ENCODE measurements at regions not wholly inside any gene's neighbourhood (a gene's known extent, or its start where the extent isn't known, plus 50 kb on each side); places are given as distances from the start of the nearest gene placed in this dataset.
"Not testable (repeated sequence)": the region's sequence is repeated elsewhere in the genome, so short reads cannot be mapped to it uniquely, and the experiment has no call there.

DNA sequence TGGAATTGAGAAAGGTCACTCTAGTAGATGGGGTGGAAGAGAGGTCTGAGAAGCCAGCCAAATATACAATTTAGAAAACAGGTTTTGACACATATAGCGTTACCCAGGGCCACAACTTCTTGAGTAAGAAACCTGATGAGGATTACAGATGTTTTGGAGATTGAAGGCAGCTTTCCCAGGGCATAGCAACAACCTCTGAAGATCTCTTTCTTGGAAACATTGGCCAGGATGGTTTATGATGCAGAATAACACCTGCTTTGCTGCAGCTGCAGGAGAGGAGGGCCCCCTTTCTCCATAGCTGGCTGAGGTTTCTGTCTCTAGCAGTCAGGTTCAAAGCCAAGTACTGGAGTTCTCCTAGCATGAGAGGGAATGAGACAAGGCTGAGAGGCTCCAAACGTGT lies 75.1 kb upstream of the NUP50 start:
- Mint-ChIP-seq H3K4me1 (peaks cover 5% of the 10 kb centered on the region), H3K4me3 (no peak overlapping the region), H3K9me3 (no peaks in the 10 kb centered on the region), H3K36me3 (ENCODE audit: low read depth) (no peaks in the 10 kb centered on the region), H3K27ac (no peak overlapping the region), H3K27me3 (peaks cover 17% of the 10 kb centered on the region)
- ATAC-seq (replicated peaks) = no peak

DNA sequence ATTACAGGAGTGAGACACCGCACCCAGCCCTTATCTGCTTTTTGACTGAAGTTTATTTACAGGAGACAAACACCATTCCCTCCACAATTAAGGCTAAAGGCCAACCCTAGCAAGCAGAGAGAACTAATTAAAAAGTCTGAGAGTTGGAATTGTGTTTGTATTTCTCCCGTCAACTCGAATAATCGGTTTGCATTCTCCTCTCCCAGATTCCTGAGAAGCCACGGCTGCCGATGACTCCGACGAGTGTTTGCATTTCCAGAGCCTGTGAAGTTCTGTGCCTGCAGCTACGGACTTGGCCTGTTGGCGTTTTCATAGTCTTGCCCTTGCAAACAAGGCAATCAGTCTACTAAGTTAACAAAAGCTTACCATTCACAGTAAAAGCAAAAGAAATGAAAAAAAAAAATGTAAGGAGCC lies 73.2 kb upstream of the NUP50 start:
- Mint-ChIP-seq H3K27ac (no peak overlapping the region), H3K36me3 (ENCODE audit: low read depth) (no peaks in the 10 kb centered on the region), H3K9me3 (no peaks in the 10 kb centered on the region), H3K4me1 (no peaks in the 10 kb centered on the region), H3K27me3 (peaks cover 11% of the 10 kb centered on the region), H3K4me3 (no peak overlapping the region)
- no peak for ATAC-seq (replicated peaks)

GRCh38 chr22:45091254-45091854 lies 72.4 kb upstream of the NUP50 start:
- no peak overlapping the region for H3K4me3 Mint-ChIP-seq
- H3K9me3 Mint-ChIP-seq = no peaks in the 10 kb centered on the region
- no peak overlapping the region for H3K27ac Mint-ChIP-seq
- peaks cover 12% of the 10 kb centered on the region for H3K27me3 Mint-ChIP-seq
- ATAC-seq (replicated peaks) = no peak
- H3K36me3 Mint-ChIP-seq (ENCODE audit: low read depth) = no peaks in the 10 kb centered on the region
- peaks cover 3% of the 10 kb centered on the region for H3K4me1 Mint-ChIP-seq

DNA sequence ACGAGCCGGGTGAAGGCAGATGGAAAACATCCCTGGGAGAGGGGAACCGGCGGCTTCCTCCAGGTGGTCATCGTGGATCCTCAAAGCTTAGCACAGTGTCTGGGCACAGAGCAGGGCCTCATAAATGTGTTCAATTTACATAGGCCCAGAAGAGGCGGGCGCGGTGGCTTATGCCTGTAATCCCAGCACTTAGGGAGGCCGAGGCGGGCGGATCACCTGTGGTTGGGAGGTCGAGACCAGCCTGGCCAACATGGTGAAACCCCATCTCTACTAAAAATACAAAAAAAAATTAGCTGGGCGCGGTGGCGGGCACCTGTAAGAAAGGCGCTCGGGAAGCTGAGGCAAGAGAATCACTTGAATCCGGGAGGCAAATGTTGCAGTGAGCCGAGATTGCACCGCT lies 71.8 kb upstream of the NUP50 start:
- not testable (repeated sequence) for H3K27ac Mint-ChIP-seq; H3K9me3 Mint-ChIP-seq; H3K4me3 Mint-ChIP-seq; H3K36me3 Mint-ChIP-seq (ENCODE audit: low read depth); ATAC-seq (replicated peaks); H3K4me1 Mint-ChIP-seq
- H3K27me3 Mint-ChIP-seq = peaks cover 13% of the 10 kb centered on the region

GRCh38 chr22:45092644-45093043 lies 71.1 kb upstream of the NUP50 start:
- H3K36me3 Mint-ChIP-seq (ENCODE audit: low read depth) = no peaks in the 10 kb centered on the region
- H3K4me1 Mint-ChIP-seq = peaks cover 5% of the 10 kb centered on the region
- no peak overlapping the region for H3K4me3 Mint-ChIP-seq
- no peak overlapping the region for H3K27ac Mint-ChIP-seq
- peaks cover 20% of the 10 kb centered on the region for H3K27me3 Mint-ChIP-seq
- no peaks in the 10 kb centered on the region for H3K9me3 Mint-ChIP-seq
- ATAC-seq (replicated peaks) = no peak

DNA sequence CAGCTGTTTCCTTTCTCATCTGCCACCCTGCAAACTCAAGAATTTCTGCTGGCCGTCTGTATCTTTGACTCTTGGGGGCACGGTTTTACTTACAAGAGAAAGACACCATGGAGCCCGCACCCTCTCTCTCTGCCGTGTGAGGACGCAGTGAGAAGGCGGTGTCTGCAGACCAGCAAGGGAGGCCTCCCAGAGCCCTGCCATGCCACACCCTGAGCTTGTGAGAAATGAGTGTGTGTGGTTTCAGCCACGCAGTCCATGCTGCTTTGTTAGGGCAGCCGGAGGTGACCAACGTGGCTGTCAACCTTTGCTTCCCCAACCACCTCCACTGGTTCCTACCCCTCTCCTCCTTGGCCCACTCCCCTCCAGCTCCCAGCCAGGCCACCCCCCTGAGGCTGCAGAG lies 70.1 kb upstream of the NUP50 start:
- Mint-ChIP-seq H3K4me1 (peaks cover 5% of the 10 kb centered on the region), H3K27me3 (peaks cover 20% of the 10 kb centered on the region), H3K27ac (no peak overlapping the region), H3K36me3 (ENCODE audit: low read depth) (no peaks in the 10 kb centered on the region), H3K4me3 (no peak overlapping the region), H3K9me3 (no peaks in the 10 kb centered on the region)
- no peak for ATAC-seq (replicated peaks)

GRCh38 chr22:45094081-45094720 lies 69.5 kb upstream of the NUP50 start:
- Mint-ChIP-seq H3K27ac (no peak overlapping the region), H3K4me3 (no peak overlapping the region), H3K4me1 (peaks cover 5% of the 10 kb centered on the region), H3K36me3 (ENCODE audit: low read depth) (no peaks in the 10 kb centered on the region), H3K9me3 (no peaks in the 10 kb centered on the region), H3K27me3 (peaks cover 20% of the 10 kb centered on the region)
- no peak for ATAC-seq (replicated peaks)

DNA sequence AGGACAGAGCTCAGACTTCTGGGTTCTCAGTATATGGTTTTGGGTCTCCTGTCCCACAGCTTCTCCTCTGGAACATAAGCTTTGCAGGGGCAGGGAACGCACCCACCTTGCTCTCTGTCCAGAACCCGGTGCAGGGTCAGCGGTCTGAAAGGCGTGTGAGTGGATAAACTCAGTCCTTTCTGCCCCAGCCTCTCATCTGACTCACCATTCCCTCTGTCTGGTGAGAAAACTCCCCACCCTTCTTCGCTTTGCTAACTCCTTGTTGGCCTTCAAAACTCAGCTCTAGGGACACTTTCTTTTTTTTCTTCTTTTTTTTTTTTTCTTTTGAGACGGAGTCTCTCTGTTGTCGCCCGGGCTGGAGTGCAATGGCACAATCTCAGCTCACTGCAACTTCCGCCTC lies 68.9 kb upstream of the NUP50 start:
- peaks cover 5% of the 10 kb centered on the region for H3K4me1 Mint-ChIP-seq
- H3K36me3 Mint-ChIP-seq (ENCODE audit: low read depth) = no peaks in the 10 kb centered on the region
- no peak for ATAC-seq (replicated peaks)

DNA sequence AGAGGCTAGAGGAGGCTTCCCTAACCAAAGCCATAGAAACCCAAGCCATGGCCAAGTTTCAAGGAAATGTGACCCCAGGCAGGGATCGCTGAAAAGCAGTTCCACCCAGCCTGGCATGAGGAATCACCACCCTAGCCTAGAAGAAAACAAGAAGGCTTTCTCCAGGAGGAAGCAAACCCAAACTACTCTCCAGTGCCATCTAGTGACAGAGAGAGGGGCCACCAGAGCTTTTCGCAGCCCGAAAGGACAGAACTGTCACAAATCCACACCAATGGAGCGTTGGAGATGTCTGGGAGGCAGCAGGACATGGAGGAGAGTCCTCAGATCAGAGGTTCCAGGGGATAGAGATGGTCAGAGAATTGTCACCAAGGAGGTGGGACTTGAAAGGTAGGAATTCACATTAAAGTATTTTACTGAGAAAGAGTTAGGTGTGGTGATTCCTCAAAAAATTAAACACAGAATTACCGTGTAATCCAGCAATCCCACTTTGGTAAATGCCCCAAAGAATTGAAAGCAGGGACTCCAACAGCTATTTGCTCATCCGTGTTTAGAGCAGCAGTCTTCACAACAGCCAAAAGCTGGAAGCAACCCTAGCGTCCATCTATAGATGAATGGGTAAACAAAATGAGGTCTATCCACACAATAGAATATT lies 67.3 kb upstream of the NUP50 start:
- no peak overlapping the region for H3K27ac Mint-ChIP-seq
- ATAC-seq (replicated peaks) = peak; percentile 60
- peaks cover 32% of the 10 kb centered on the region for H3K27me3 Mint-ChIP-seq
- H3K4me3 Mint-ChIP-seq = no peak overlapping the region
- no peaks in the 10 kb centered on the region for H3K9me3 Mint-ChIP-seq
- no peaks in the 10 kb centered on the region for H3K36me3 Mint-ChIP-seq (ENCODE audit: low read depth)
- H3K4me1 Mint-ChIP-seq = peaks cover 5% of the 10 kb centered on the region

More for the DNA sequence above, 68.9 kb upstream of the NUP50 start:
- no peaks in the 10 kb centered on the region for H3K9me3 Mint-ChIP-seq
- H3K4me3 Mint-ChIP-seq = no peak overlapping the region
- peaks cover 23% of the 10 kb centered on the region for H3K27me3 Mint-ChIP-seq
- no peak overlapping the region for H3K27ac Mint-ChIP-seq

GRCh38 chr22:45097061-45097460 lies 66.7 kb upstream of the NUP50 start:
- Mint-ChIP-seq H3K4me3 (no peak overlapping the region), H3K27me3 (peaks cover 39% of the 10 kb centered on the region), H3K4me1 (peaks cover 5% of the 10 kb centered on the region), H3K27ac (no peak overlapping the region), H3K36me3 (ENCODE audit: low read depth) (no peaks in the 10 kb centered on the region), H3K9me3 (no peaks in the 10 kb centered on the region)
- no peak for ATAC-seq (replicated peaks)

GRCh38 chr22:45098056-45098455 lies 65.7 kb upstream of the NUP50 start:
- Mint-ChIP-seq H3K9me3 (no peaks in the 10 kb centered on the region), H3K36me3 (ENCODE audit: low read depth) (no peaks in the 10 kb centered on the region), H3K27me3 (peaks cover 46% of the 10 kb centered on the region), H3K4me1 (peaks cover 5% of the 10 kb centered on the region), H3K4me3 (no peak overlapping the region), H3K27ac (no peak overlapping the region)
- ATAC-seq (replicated peaks) = peak; percentile 78

GRCh38 chr22:45099961-45100360 lies 63.8 kb upstream of the NUP50 start:
- H3K9me3 Mint-ChIP-seq = no peaks in the 10 kb centered on the region
- H3K36me3 Mint-ChIP-seq (ENCODE audit: low read depth) = no peaks in the 10 kb centered on the region
- H3K27me3 Mint-ChIP-seq = peaks cover 38% of the 10 kb centered on the region
- H3K27ac Mint-ChIP-seq = no peak overlapping the region
- H3K4me1 Mint-ChIP-seq = peaks cover 5% of the 10 kb centered on the region
- ATAC-seq (replicated peaks) = no peak
- H3K4me3 Mint-ChIP-seq = no peak overlapping the region

DNA sequence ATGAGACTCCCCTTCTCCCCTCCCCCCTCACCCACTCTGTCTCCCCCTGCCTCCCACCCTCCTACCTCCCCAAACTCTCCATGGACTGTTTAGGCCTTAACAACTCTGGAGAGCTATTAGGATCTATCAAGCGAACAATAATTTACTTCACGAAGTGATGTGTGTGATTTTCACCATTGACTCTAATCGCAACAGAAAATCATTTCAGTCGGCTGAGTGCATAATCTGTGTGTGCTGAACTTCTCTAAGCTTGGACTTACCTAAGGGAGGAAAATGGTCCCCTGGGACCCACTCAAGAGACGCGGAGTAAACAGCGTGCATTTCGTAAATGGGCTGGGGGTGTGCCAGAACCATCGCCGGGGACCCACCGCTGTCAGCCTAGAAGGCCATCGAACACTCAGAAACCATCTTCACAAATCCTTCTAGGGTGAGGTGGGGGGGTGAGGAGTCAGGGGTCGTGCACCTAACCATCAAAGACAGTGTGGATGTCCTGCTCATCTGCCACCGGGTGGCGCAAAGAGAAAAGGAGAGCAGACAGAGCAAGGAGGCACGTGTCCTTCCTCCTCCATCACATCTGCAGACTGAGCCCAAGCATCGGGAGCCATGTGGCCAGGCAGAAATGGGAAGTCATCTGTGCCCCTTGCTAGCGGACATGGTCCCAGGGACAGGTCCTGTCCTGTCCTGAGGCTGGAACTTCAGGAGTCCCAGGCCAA lies 62.1 kb upstream of the NUP50 start:
- Mint-ChIP-seq H3K36me3 (ENCODE audit: low read depth) (no peaks in the 10 kb centered on the region), H3K27ac (no peak overlapping the region), H3K9me3 (no peaks in the 10 kb centered on the region), H3K4me3 (no peak overlapping the region), H3K27me3 (peaks cover 43% of the 10 kb centered on the region), H3K4me1 (no peaks in the 10 kb centered on the region)
- peak; percentile 64 for ATAC-seq (replicated peaks)

DNA sequence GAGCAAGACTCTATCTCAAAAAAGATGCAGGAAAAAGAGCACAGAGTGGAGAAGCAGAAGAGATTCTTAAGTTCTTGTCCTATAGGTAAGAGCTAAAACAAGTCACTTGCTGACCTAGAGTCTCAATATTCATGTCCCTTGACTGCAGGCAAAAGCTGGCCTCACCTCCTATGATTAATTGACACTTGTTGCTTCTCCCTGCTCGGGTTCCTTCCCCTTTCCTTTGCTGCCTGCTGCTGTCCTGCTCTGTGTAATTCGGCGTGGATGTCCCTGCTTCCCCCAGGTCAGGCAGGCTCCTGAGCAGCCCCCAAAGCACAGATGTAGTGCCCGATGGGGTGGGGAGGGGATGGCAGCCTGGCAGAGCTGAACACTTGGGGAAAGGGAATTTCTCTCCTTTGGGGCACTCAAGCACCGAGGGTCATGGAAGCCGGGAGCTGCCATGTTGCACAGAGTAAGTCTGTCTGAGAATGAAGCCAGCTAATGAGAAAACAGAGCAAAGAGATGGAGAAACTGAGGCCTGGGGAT lies 60.8 kb upstream of the NUP50 start:
- ATAC-seq (replicated peaks) = no peak
- Mint-ChIP-seq H3K36me3 (ENCODE audit: low read depth) (no peaks in the 10 kb centered on the region), H3K4me1 (no peaks in the 10 kb centered on the region), H3K4me3 (no peak overlapping the region), H3K27me3 (peaks cover 36% of the 10 kb centered on the region), H3K9me3 (no peaks in the 10 kb centered on the region), H3K27ac (no peak overlapping the region)
